ENCODE measurements at regions not wholly inside any gene's neighbourhood (a gene's known extent, or its start where the extent isn't known, plus 50 kb on each side); places are given as distances from the start of the nearest gene placed in this dataset.

- TF ChIP-seq CTCF (conservative IDR thresholded peaks at IDR 0.05; ENCODE audit: low read depth, low read length) (no peak), EZH2phosphoT487 (IDR thresholded peaks at IDR 0.05; ENCODE audit: borderline replicate concordance, low read length) (no peak), EZH2 (IDR thresholded peaks at IDR 0.05; ENCODE audit: low read length, unreplicated experiment) (no peak)
Measured at GRCh38 chr4:54842656-54843055, 184.9 kb downstream of the KIT start.

Data from PC-3 (cell line).